Activated naive CD4-positive, alpha-beta T cell treated with anti-CD3 and anti-CD28 coated beads, Interleukin-2, amount 10 ng/mL, durations not matched to agents 7 days and 5 days (primary cell): ENCODE measurements at regions not wholly inside any gene's neighbourhood (a gene's known extent, or its start where the extent isn't known, plus 50 kb on each side); places are given as distances from the start of the nearest gene placed in this dataset.

Experiments used
- CTCF ChIA-PET: fragments of 350-600 bp; sonication (Branson Sonifier 250); formaldehyde crosslinking; loops from one replicate; lab custom pipeline; 2021; ENCODE audit warnings: antibody characterized with exemption; lab: Charles Lee
- DNase-seq: peaks from one replicate; pipeline ENCODE4 v3.0.0-alpha.2; 2020
- H3K27ac Mint-ChIP-seq: one replicate; pipeline ENCODE4 v1.8.0; 2021; ENCODE audit warnings: mild to moderate bottlenecking, moderate library complexity, mixed read lengths
- H3K27me3 Mint-ChIP-seq: one replicate; pipeline ENCODE4 v1.8.0; 2021; ENCODE audit warnings: mild to moderate bottlenecking, mixed read lengths
- H3K36me3 Mint-ChIP-seq: one replicate; pipeline ENCODE4 v1.8.0; 2021; ENCODE audit warnings: mixed read lengths
- H3K4me1 Mint-ChIP-seq: one replicate; pipeline ENCODE4 v1.8.0; 2021; ENCODE audit warnings: mixed read lengths
- H3K4me3 Mint-ChIP-seq: one replicate; pipeline ENCODE4 v1.8.0; 2021; ENCODE audit warnings: mild to moderate bottlenecking, moderate library complexity, mixed read lengths
- H3K9me3 Mint-ChIP-seq: one replicate; pipeline ENCODE4 v1.8.0; 2021; ENCODE audit warnings: mixed read lengths

GRCh38 chrX:117325706-117326105, 790.9 kb downstream of the KLHL13 start:
- H3K9me3 Mint-ChIP-seq = no peaks in the 10 kb centered on the region
- H3K27me3 Mint-ChIP-seq = no peaks in the 10 kb centered on the region
- no peaks in the 10 kb centered on the region for H3K4me1 Mint-ChIP-seq
- CTCF ChIA-PET = no interaction called here
- no peaks in the 10 kb centered on the region for H3K36me3 Mint-ChIP-seq
- H3K4me3 Mint-ChIP-seq = no peak overlapping the region
- H3K27ac Mint-ChIP-seq = no peak overlapping the region
- DNase-seq = no peak

GRCh38 chrX:117305168-117305766, 811.3 kb downstream of the KLHL13 start:
- no peaks in the 10 kb centered on the region for H3K27me3 Mint-ChIP-seq
- no peak for DNase-seq
- H3K9me3 Mint-ChIP-seq = peaks cover 2% of the 10 kb centered on the region
- no peaks in the 10 kb centered on the region for H3K4me1 Mint-ChIP-seq
- H3K36me3 Mint-ChIP-seq = no peaks in the 10 kb centered on the region
- H3K27ac Mint-ChIP-seq = no peak overlapping the region
- CTCF ChIA-PET = no interaction called here
- H3K4me3 Mint-ChIP-seq = no peak overlapping the region

- no peak overlapping the region for H3K27ac Mint-ChIP-seq
- H3K27me3 Mint-ChIP-seq = no peaks in the 10 kb centered on the region
- H3K36me3 Mint-ChIP-seq = no peaks in the 10 kb centered on the region
- CTCF ChIA-PET = no interaction called here
- H3K9me3 Mint-ChIP-seq = no peaks in the 10 kb centered on the region
- no peaks in the 10 kb centered on the region for H3K4me1 Mint-ChIP-seq
- H3K4me3 Mint-ChIP-seq = no peak overlapping the region
- DNase-seq = no peak
These were observed 815.5 kb downstream of the KLHL13 start for GRCh38 chrX:117301086-117301485.

GRCh38 chrX:117291760-117292159, 824.9 kb downstream of the KLHL13 start:
- no peak for DNase-seq
- Mint-ChIP-seq H3K4me3 (no peak overlapping the region), H3K36me3 (no peaks in the 10 kb centered on the region), H3K4me1 (no peaks in the 10 kb centered on the region), H3K9me3 (no peaks in the 10 kb centered on the region), H3K27me3 (no peaks in the 10 kb centered on the region), H3K27ac (no peak overlapping the region)
- CTCF ChIA-PET = no interaction called here

GRCh38 chrX:117274965-117275364, 812.2 kb upstream of the CT83 start:
- Mint-ChIP-seq H3K4me3 (no peak overlapping the region), H3K4me1 (no peaks in the 10 kb centered on the region), H3K27me3 (no peaks in the 10 kb centered on the region), H3K9me3 (peaks cover 2% of the 10 kb centered on the region), H3K27ac (no peak overlapping the region), H3K36me3 (no peaks in the 10 kb centered on the region)
- DNase-seq = no peak
- CTCF ChIA-PET = no interaction called here
